ENCODE measurements at regions not wholly inside any gene's neighbourhood (a gene's known extent, or its start where the extent isn't known, plus 50 kb on each side); places are given as distances from the start of the nearest gene placed in this dataset.

DNA sequence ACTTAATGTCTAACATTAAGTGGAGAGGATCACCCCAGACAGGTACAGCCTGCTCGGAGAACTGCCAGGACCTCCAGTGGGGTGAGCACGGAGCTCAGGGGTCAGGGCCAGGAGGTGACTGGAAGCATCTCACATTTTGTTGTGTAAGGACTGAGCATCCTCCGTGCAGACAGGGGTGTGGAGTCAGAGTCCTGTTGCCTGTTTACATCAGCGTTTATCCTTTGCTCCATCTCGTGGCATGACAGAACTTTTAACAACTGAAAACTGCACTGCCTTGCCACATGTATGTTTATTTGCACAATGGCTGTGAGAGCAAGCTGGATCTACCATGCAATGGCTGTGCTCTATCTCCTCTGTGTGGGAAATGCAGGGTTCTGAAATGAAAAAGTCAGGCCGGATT, 175.4 kb upstream of the AKR1E2 start:
- no peaks in the 10 kb centered on the region for H3K4me1 ChIP-seq (ENCODE audit: control insufficient read depth, insufficient read depth, low read length)
- Mint-ChIP-seq H3K36me3 (no peaks in the 10 kb centered on the region), H3K27ac (no peak overlapping the region), H3K27me3 (ENCODE audit: low read depth in 2 of 2) (peaks cover 0 to 9% of the 10 kb centered on the region in 2 donors), H3K9me3 (no peaks in the 10 kb centered on the region), H3K4me3 (no peak overlapping the region), H3K4me1 (no peaks in the 10 kb centered on the region)
- intact Hi-C loops (cut with micrococcal nuclease): loop anchor here (10.0 kb wide), 1 partner anchor 916 kb away; no protein-coding TSS in a partner anchor
- H3K9me3 ChIP-seq (ENCODE audit: control insufficient read depth, insufficient read depth, low read length): no peaks in the 10 kb centered on the region
- ATAC-seq: no peak
- no peaks in the 10 kb centered on the region for H3K36me3 ChIP-seq (ENCODE audit: control insufficient read depth, insufficient read depth, low read length)
- 92% methylated on average over 6 of the region's 6 CpGs for WGBS (ENCODE audit: insufficient coverage)
- H3K4me3 ChIP-seq (ENCODE audit: low read length): no peak overlapping the region
- no peak overlapping the region for H3K27ac ChIP-seq (ENCODE audit: low read length)
- H3K27me3 ChIP-seq (ENCODE audit: control insufficient read depth, insufficient read depth, low read length): no peaks in the 10 kb centered on the region
- no peak for DNase-seq
- TF ChIP-seq, protein P1, sequence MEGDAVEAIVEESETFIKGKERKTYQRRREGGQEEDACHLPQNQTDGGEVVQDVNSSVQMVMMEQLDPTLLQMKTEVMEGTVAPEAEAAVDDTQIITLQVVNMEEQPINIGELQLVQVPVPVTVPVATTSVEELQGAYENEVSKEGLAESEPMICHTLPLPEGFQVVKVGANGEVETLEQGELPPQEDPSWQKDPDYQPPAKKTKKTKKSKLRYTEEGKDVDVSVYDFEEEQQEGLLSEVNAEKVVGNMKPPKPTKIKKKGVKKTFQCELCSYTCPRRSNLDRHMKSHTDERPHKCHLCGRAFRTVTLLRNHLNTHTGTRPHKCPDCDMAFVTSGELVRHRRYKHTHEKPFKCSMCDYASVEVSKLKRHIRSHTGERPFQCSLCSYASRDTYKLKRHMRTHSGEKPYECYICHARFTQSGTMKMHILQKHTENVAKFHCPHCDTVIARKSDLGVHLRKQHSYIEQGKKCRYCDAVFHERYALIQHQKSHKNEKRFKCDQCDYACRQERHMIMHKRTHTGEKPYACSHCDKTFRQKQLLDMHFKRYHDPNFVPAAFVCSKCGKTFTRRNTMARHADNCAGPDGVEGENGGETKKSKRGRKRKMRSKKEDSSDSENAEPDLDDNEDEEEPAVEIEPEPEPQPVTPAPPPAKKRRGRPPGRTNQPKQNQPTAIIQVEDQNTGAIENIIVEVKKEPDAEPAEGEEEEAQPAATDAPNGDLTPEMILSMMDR (IDR thresholded peaks at IDR 0.05): no peak

DNA sequence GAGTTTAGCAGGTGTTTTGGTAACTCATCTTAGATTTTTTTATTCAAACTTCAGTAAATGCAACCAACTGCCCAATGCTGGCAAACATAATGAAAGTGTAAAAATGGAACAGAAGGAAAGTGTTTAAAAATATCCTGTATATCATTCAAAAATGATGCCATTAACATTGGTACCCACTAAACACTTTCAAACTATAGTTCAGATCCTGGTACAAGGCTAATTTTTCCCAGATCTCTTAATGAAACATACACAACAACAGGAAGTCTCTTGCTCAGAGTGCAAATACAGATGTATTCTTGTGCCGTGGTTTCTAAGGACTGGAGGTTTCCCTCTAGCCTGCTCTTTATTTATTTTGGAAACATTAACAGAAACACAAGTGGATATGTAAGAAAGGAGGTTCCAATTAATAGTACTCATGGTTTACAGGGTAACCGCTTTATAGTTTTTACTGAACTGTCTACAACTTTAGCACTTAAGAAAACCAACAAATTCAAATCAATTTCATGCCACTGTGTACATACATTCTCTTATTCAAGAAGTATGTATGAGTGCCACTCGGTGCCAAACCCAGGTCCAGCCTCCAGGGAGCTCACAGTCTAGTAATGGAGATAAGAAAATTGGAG, 176.0 kb upstream of the AKR1E2 start:
- Mint-ChIP-seq H3K27ac (no peak overlapping the region), H3K4me1 (no peaks in the 10 kb centered on the region), H3K9me3 (no peaks in the 10 kb centered on the region), H3K36me3 (no peaks in the 10 kb centered on the region), H3K27me3 (ENCODE audit: low read depth in 2 of 2) (peaks cover 0 to 9% of the 10 kb centered on the region in 2 donors), H3K4me3 (no peak overlapping the region)
- TF ChIP-seq, protein P1 (IDR thresholded peaks at IDR 0.05): no peak
- intact Hi-C loops (cut with micrococcal nuclease): loop anchor here (10.0 kb wide), 1 partner anchor 915 kb away; no protein-coding TSS in a partner anchor
- no peak overlapping the region for H3K4me3 ChIP-seq (ENCODE audit: low read length)
- no peaks in the 10 kb centered on the region for H3K4me1 ChIP-seq (ENCODE audit: control insufficient read depth, insufficient read depth, low read length)
- H3K27ac ChIP-seq (ENCODE audit: low read length): no peak overlapping the region
- no peak for ATAC-seq
- no peaks in the 10 kb centered on the region for H3K27me3 ChIP-seq (ENCODE audit: control insufficient read depth, insufficient read depth, low read length)
- WGBS (ENCODE audit: insufficient coverage): 81% methylated on average over 2 of the region's 3 CpGs
- no peaks in the 10 kb centered on the region for H3K36me3 ChIP-seq (ENCODE audit: control insufficient read depth, insufficient read depth, low read length)
- no peak for DNase-seq
- no peaks in the 10 kb centered on the region for H3K9me3 ChIP-seq (ENCODE audit: control insufficient read depth, insufficient read depth, low read length)

DNA sequence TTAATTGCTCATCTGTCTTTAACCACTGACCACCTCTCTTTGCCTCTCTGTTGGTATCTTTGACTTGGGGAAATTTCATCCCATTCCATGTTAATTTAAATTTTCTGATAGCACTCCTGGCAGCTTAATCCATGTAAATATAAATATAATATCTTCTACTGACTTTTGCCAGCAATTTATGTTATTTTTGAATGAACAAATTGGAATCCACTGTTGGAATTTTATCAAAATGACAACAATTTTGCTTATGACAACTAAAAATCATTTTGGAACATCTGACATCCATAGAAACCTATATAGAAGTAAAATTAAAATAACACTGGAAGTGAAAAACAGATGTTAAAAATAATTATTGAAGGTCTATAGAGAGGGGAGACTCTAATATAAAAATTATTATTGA, 176.5 kb upstream of the AKR1E2 start:
- H3K36me3 ChIP-seq (ENCODE audit: control insufficient read depth, insufficient read depth, low read length): no peaks in the 10 kb centered on the region
- no peaks in the 10 kb centered on the region for H3K4me1 ChIP-seq (ENCODE audit: control insufficient read depth, insufficient read depth, low read length)
- no peaks in the 10 kb centered on the region for H3K9me3 ChIP-seq (ENCODE audit: control insufficient read depth, insufficient read depth, low read length)
- no peaks in the 10 kb centered on the region for H3K4me1 Mint-ChIP-seq
- TF ChIP-seq, protein P1 (IDR thresholded peaks at IDR 0.05): no peak
- no peaks in the 10 kb centered on the region for H3K36me3 Mint-ChIP-seq
- no peak overlapping the region for H3K4me3 ChIP-seq (ENCODE audit: low read length)
- H3K27ac Mint-ChIP-seq: no peak overlapping the region
- H3K27ac ChIP-seq (ENCODE audit: low read length): no peak overlapping the region
- intact Hi-C loops (cut with micrococcal nuclease): no loop called here
- H3K4me3 Mint-ChIP-seq: no peak overlapping the region
- no peaks in the 10 kb centered on the region for H3K9me3 Mint-ChIP-seq
- no peak for ATAC-seq
- H3K27me3 ChIP-seq (ENCODE audit: control insufficient read depth, insufficient read depth, low read length): no peaks in the 10 kb centered on the region
- peaks cover 0 to 7% of the 10 kb centered on the region in 2 donors for H3K27me3 Mint-ChIP-seq (ENCODE audit: low read depth in 2 of 2)
- DNase-seq: no peak

GRCh38 chr10:4648999-4649398, 177.0 kb upstream of the AKR1E2 start:
- Mint-ChIP-seq H3K4me1 (no peaks in the 10 kb centered on the region), H3K9me3 (no peaks in the 10 kb centered on the region), H3K27me3 (ENCODE audit: low read depth in 2 of 2) (peaks cover 0 to 6% of the 10 kb centered on the region in 2 donors), H3K27ac (no peak overlapping the region), H3K36me3 (no peaks in the 10 kb centered on the region), H3K4me3 (no peak overlapping the region)
- WGBS (ENCODE audit: insufficient coverage): 95% methylated on average over 3 of the region's 3 CpGs
- no peak overlapping the region for H3K4me3 ChIP-seq (ENCODE audit: low read length)
- no peaks in the 10 kb centered on the region for H3K27me3 ChIP-seq (ENCODE audit: control insufficient read depth, insufficient read depth, low read length)
- TF ChIP-seq, protein P1 (IDR thresholded peaks at IDR 0.05): no peak
- no peaks in the 10 kb centered on the region for H3K4me1 ChIP-seq (ENCODE audit: control insufficient read depth, insufficient read depth, low read length)
- intact Hi-C loops (cut with micrococcal nuclease): no loop called here
- no peak for DNase-seq
- ATAC-seq: no peak
- no peaks in the 10 kb centered on the region for H3K9me3 ChIP-seq (ENCODE audit: control insufficient read depth, insufficient read depth, low read length)
- no peak overlapping the region for H3K27ac ChIP-seq (ENCODE audit: low read length)
- no peaks in the 10 kb centered on the region for H3K36me3 ChIP-seq (ENCODE audit: control insufficient read depth, insufficient read depth, low read length)

Measured in natural killer cell (primary cell).